GM12878 (cell line): ENCODE measurements at regions not wholly inside any gene's neighbourhood (a gene's known extent, or its start where the extent isn't known, plus 50 kb on each side); places are given as distances from the start of the nearest gene placed in this dataset.

Experiments
- ASH2L ChIP-seq: fragments of 300-600, 200-600 bp; sonication (generic); IDR thresholded peaks from 2 replicates; pipeline ENCODE4 v1.6.1; 2017; ENCODE audit warnings: low read depth, mild to moderate bottlenecking, borderline replicate concordance
- ATF7 ChIP-seq: fragments of 450-650 bp; IDR thresholded peaks from 2 replicates; pipeline ENCODE4 v1.6.1; 2016; ENCODE audit warnings: low read depth, mild to moderate bottlenecking
- EGR1 ChIP-seq, 2 experiments: IDR thresholded peaks; 1 replicate in 1 of 2; 2 replicates in 1 of 2; pipeline ENCODE4 v1.6.1; 2011 to 2012; ENCODE audit warnings: low read depth in 2 of 2, low read length in 2 of 2, borderline replicate concordance in 1 of 2, mild to moderate bottlenecking in 1 of 2, moderate library complexity in 1 of 2
- HCFC1 ChIP-seq: fragments of 150-350 bp; IDR thresholded peaks from 2 replicates; pipeline ENCODE4 v1.6.1; 2014; ENCODE audit warnings: low read length
- MEF2B ChIP-seq: fragments of 450-650 bp; IDR thresholded peaks from 2 replicates; pipeline ENCODE4 v1.6.1; 2018; ENCODE audit warnings: mild to moderate bottlenecking, moderate library complexity; ENCODE audit not compliant: partially characterized antibody, poor library complexity, severe bottlenecking
- MYB ChIP-seq: fragments of 150-350 bp; IDR thresholded peaks from 2 replicates; pipeline ENCODE4 v1.6.1; 2014; ENCODE audit warnings: mild to moderate bottlenecking, low read depth, low read length, borderline replicate concordance
- NFYB ChIP-seq: IDR thresholded peaks from 2 replicates; pipeline ENCODE4 v1.6.1; 2011; ENCODE audit warnings: low read depth, mild to moderate bottlenecking, low read length, improper control_type of control experiment, moderate library complexity; ENCODE audit not compliant: insufficient read depth
- NR2C2 ChIP-seq: IDR thresholded peaks from 2 replicates; pipeline ENCODE4 v1.6.1; 2011; ENCODE audit warnings: borderline replicate concordance, low read depth; ENCODE audit not compliant: control insufficient read depth, insufficient read length
- NR2F1 ChIP-seq: fragments of 450-650 bp; conservative IDR thresholded peaks from 2 replicates; pipeline ENCODE4 v1.6.1; 2017; ENCODE audit warnings: mild to moderate bottlenecking
- POLR2AphosphoS2 ChIP-seq: IDR thresholded peaks from 2 replicates; pipeline ENCODE4 v1.6.1; 2011; ENCODE audit warnings: low read depth, mild to moderate bottlenecking, low read length, improper control_type of control experiment, moderate library complexity
- RAD21 ChIP-seq: IDR thresholded peaks from 2 replicates; pipeline ENCODE4 v1.6.1; 2011; ENCODE audit warnings: mild to moderate bottlenecking, low read depth, low read length, moderate library complexity; ENCODE audit not compliant: insufficient read depth
- RAD51 ChIP-seq: fragments of 450-650 bp; IDR thresholded peaks from 2 replicates; pipeline ENCODE4 v1.6.1; 2016; ENCODE audit warnings: moderate library complexity, mild to moderate bottlenecking, inconsistent platforms
- RBBP5 ChIP-seq: fragments of 200-600 bp; sonication (generic); conservative IDR thresholded peaks from 2 replicates; pipeline ENCODE4 v1.6.1; 2016
- RCOR1 ChIP-seq: conservative IDR thresholded peaks from 2 replicates; pipeline ENCODE4 v1.6.1; 2012; ENCODE audit warnings: low read depth, low read length, improper control_type of control experiment
- RELA ChIP-seq: fragments of 450-650 bp; IDR thresholded peaks from 2 replicates; pipeline ENCODE4 v1.8.0; 2014; ENCODE audit warnings: borderline replicate concordance; ENCODE audit not compliant: partially characterized antibody
- RFX5 ChIP-seq: IDR thresholded peaks from 2 replicates; pipeline ENCODE4 v1.6.1; 2011; ENCODE audit warnings: low read depth, low read length, improper control_type of control experiment
- SMC3 ChIP-seq: IDR thresholded peaks from 2 replicates; pipeline ENCODE4 v1.6.1; 2011; ENCODE audit warnings: low read length, improper control_type of control experiment, borderline replicate concordance
- STAT3 ChIP-seq: IDR thresholded peaks from 2 replicates; pipeline ENCODE4 v1.6.1; 2011; ENCODE audit warnings: low read depth, low read length, improper control_type of control experiment
- TAF1 ChIP-seq: IDR thresholded peaks from 2 replicates; pipeline ENCODE4 v1.6.1; 2011; ENCODE audit warnings: mild to moderate bottlenecking, low read depth, low read length, borderline replicate concordance
- TCF3 ChIP-seq: IDR thresholded peaks from 2 replicates; pipeline ENCODE4 v1.6.1; 2012; ENCODE audit warnings: low read depth, mild to moderate bottlenecking, low read length, borderline replicate concordance; ENCODE audit not compliant: insufficient read depth
- ZNF217 ChIP-seq: fragments of 450-650 bp; IDR thresholded peaks from 2 replicates; pipeline ENCODE4 v1.6.1; 2017; ENCODE audit warnings: antibody characterized with exemption, mild to moderate bottlenecking
- TF ChIP-seq, protein P1 (sequence below): fragments of 450-650 bp; IDR thresholded peaks from 2 replicates; pipeline ENCODE4 v1.6.1; 2018; ENCODE audit warnings: mild to moderate bottlenecking, low read depth, moderate library complexity; ENCODE audit not compliant: partially characterized antibody
- TF ChIP-seq, protein P2 (sequence below): fragments of 450-650 bp; IDR thresholded peaks from 2 replicates; pipeline ENCODE4 v1.6.1; 2017; ENCODE audit warnings: mild to moderate bottlenecking
- TF ChIP-seq, protein P3 (sequence below): fragments of 450-650 bp; IDR thresholded peaks from 2 replicates; pipeline ENCODE4 v1.6.1; 2017; ENCODE audit warnings: low read depth, mild to moderate bottlenecking, moderate library complexity

DNA sequence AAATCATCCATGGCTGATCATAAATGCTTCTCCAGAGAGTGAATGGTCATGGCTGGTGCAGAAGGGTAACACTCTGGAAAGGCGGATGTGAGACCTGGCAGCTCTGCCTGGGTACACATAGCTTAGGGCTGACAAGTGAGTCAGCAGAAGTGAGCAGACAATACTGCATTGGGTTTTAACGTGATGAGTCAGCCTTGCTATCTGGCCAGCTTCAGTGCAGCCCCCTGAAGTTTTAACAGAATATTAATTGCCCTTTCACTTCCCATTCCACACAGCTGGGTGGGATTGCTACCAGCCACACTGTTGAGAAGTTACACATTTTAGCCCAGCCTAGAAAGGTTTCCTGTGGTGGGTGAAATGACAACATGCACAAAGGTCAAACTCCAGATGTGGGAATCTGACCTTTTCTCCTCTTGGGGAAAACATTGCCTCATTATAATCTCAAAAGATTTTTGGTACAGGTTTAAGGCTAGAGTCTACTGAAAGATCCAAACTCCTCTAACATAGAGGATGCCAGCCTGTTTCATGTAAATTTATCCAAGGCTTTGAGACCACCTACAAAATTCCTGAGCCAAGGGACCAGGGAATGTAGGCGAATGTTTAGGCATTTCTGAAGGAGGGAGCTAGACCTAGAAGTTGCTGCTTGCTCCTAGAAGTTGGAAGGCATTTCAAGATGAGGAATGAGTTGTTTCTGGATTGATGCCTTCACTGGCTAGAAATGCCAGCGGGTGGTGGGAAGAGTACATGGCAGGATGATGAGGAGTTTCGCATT is 230.3 kb upstream of the PGRMC2 start (continued):
- TF ChIP-seq, protein P1, sequence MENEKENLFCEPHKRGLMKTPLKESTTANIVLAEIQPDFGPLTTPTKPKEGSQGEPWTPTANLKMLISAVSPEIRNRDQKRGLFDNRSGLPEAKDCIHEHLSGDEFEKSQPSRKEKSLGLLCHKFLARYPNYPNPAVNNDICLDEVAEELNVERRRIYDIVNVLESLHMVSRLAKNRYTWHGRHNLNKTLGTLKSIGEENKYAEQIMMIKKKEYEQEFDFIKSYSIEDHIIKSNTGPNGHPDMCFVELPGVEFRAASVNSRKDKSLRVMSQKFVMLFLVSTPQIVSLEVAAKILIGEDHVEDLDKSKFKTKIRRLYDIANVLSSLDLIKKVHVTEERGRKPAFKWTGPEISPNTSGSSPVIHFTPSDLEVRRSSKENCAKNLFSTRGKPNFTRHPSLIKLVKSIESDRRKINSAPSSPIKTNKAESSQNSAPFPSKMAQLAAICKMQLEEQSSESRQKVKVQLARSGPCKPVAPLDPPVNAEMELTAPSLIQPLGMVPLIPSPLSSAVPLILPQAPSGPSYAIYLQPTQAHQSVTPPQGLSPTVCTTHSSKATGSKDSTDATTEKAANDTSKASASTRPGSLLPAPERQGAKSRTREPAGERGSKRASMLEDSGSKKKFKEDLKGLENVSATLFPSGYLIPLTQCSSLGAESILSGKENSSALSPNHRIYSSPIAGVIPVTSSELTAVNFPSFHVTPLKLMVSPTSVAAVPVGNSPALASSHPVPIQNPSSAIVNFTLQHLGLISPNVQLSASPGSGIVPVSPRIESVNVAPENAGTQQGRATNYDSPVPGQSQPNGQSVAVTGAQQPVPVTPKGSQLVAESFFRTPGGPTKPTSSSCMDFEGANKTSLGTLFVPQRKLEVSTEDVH: no peak
- TF ChIP-seq RAD21 (no peak), NFYB (no peak), MEF2B (peak; percentile 78), RELA (no peak), HCFC1 (no peak), ATF7 (peak; percentile 90), TAF1 (no peak), POLR2AphosphoS2 (no peak), ASH2L (no peak), NR2C2 (no peak), RCOR1 (0 out of 2 replicates have a peak, but pooled peaks have one; percentile 60), MYB (no peak), EGR1 (IDR thresholded peaks at IDR 0.05; ENCODE audit: borderline replicate concordance in 1 of 2, low read depth in 2 of 2, low read length in 2 of 2) (no peak), RFX5 (no peak), SMC3 (no peak), RAD51 (no peak; the same call in 1 of the 2 replicates), STAT3 (peak; percentile 74; the same call in 1 of the 2 replicates), ZNF217 (no peak), TCF3 (peak; percentile 67; the same call in 1 of the 2 replicates), NR2F1 (peak; percentile 100), RBBP5 (no peak)
- TF ChIP-seq, protein P2, sequence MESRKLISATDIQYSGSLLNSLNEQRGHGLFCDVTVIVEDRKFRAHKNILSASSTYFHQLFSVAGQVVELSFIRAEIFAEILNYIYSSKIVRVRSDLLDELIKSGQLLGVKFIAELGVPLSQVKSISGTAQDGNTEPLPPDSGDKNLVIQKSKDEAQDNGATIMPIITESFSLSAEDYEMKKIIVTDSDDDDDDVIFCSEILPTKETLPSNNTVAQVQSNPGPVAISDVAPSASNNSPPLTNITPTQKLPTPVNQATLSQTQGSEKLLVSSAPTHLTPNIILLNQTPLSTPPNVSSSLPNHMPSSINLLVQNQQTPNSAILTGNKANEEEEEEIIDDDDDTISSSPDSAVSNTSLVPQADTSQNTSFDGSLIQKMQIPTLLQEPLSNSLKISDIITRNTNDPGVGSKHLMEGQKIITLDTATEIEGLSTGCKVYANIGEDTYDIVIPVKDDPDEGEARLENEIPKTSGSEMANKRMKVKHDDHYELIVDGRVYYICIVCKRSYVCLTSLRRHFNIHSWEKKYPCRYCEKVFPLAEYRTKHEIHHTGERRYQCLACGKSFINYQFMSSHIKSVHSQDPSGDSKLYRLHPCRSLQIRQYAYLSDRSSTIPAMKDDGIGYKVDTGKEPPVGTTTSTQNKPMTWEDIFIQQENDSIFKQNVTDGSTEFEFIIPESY: no peak
- TF ChIP-seq, protein P3, sequence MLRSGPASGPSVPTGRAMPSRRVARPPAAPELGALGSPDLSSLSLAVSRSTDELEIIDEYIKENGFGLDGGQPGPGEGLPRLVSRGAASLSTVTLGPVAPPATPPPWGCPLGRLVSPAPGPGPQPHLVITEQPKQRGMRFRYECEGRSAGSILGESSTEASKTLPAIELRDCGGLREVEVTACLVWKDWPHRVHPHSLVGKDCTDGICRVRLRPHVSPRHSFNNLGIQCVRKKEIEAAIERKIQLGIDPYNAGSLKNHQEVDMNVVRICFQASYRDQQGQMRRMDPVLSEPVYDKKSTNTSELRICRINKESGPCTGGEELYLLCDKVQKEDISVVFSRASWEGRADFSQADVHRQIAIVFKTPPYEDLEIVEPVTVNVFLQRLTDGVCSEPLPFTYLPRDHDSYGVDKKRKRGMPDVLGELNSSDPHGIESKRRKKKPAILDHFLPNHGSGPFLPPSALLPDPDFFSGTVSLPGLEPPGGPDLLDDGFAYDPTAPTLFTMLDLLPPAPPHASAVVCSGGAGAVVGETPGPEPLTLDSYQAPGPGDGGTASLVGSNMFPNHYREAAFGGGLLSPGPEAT: peak; percentile 93
